ENCODE measurements at regions not wholly inside any gene's neighbourhood (a gene's known extent, or its start where the extent isn't known, plus 50 kb on each side); places are given as distances from the start of the nearest gene placed in this dataset.

GRCh38 chr13:70448820-70449219 lies 340.6 kb upstream of the KLHL1 start:
- no peak for TF ChIP-seq CTCF (IDR thresholded peaks at IDR 0.05; ENCODE audit: poor library complexity, severe bottlenecking)
- TF ChIP-seq REST (IDR thresholded peaks at IDR 0.05; ENCODE audit: borderline replicate concordance): peak; percentile 96
- TF ChIP-seq RAD21 (conservative IDR thresholded peaks at IDR 0.05): no peak
- TF ChIP-seq EZH2 (IDR thresholded peaks at IDR 0.05; ENCODE audit: borderline replicate concordance, insufficient read depth, low read length, poor library complexity, severe bottlenecking): no peak
- peak; percentile 55 for TF ChIP-seq POLR2AphosphoS5 (IDR thresholded peaks at IDR 0.05)
- TF ChIP-seq EP300 (conservative IDR thresholded peaks at IDR 0.05; ENCODE audit: poor library complexity, severe bottlenecking): peak; percentile 62
- no peak for TF ChIP-seq MXI1 (conservative IDR thresholded peaks at IDR 0.05; ENCODE audit: poor library complexity, severe bottlenecking)

All from neural cell (in vitro differentiated cells).